SK-N-SH treated with all-trans-retinoic acid at 6 μM for 48 hours (cell line): ENCODE measurements at regions not wholly inside any gene's neighbourhood (a gene's known extent, or its start where the extent isn't known, plus 50 kb on each side); places are given as distances from the start of the nearest gene placed in this dataset.

ENCODE experiments used
- ARNTL ChIP-seq: fragments of 450-650 bp; formaldehyde crosslinking; IDR thresholded peaks from 2 replicates; pipeline ENCODE4 v1.5.0; 2020; ENCODE audit warnings: low read depth, mild to moderate bottlenecking, moderate library complexity, borderline replicate concordance
- BACH2 ChIP-seq: fragments of 250-450 bp; sonication (Bioruptor Pico); IDR thresholded peaks from 2 replicates; pipeline ENCODE4 v1.9.0; 2021; ENCODE audit warnings: mild to moderate bottlenecking, borderline replicate concordance
- ESRRG ChIP-seq: fragments of 250-450 bp; sonication (Bioruptor Pico); IDR thresholded peaks from 2 replicates; pipeline ENCODE4 v1.6.1; 2021; ENCODE audit warnings: mild to moderate bottlenecking
- OSR1 ChIP-seq: fragments of 250-450 bp; sonication (Bioruptor Pico); IDR thresholded peaks from 2 replicates; pipeline ENCODE4 v1.8.0; 2022; ENCODE audit warnings: moderate library complexity, mild to moderate bottlenecking, inconsistent platforms
- PATZ1 ChIP-seq: fragments of 250-450 bp; sonication (Bioruptor Pico); IDR thresholded peaks from 2 replicates; pipeline ENCODE4 v1.8.0; 2020; ENCODE audit warnings: mild to moderate bottlenecking, moderate library complexity, borderline replicate concordance
- PPARA ChIP-seq: fragments of 250-450 bp; sonication (Bioruptor Pico); IDR thresholded peaks from 2 replicates; pipeline ENCODE4 v1.5.0; 2020; ENCODE audit warnings: mild to moderate bottlenecking, borderline replicate concordance
- RARB ChIP-seq: fragments of 250-450 bp; sonication (Bioruptor Pico); IDR thresholded peaks from 2 replicates; pipeline ENCODE4 v1.8.0; 2021; ENCODE audit warnings: mild to moderate bottlenecking, moderate library complexity
- SNAI2 ChIP-seq: fragments of 250-450 bp; sonication (Bioruptor Pico); IDR thresholded peaks from 2 replicates; pipeline ENCODE4 v1.5.0; 2020; ENCODE audit warnings: mild to moderate bottlenecking, moderate library complexity
- ZFP30 ChIP-seq: fragments of 450-650 bp; formaldehyde crosslinking; IDR thresholded peaks from 2 replicates; pipeline ENCODE4 v1.5.0; 2022; ENCODE audit warnings: mild to moderate bottlenecking, moderate library complexity
- ZNF565 ChIP-seq: fragments of 450-650 bp; formaldehyde crosslinking; conservative IDR thresholded peaks from 2 replicates; pipeline ENCODE4 v1.5.0; 2020; ENCODE audit warnings: low read depth, mild to moderate bottlenecking, moderate library complexity
- TF ChIP-seq, protein P1 (sequence below): fragments of 250-450 bp; sonication (Bioruptor Pico); IDR thresholded peaks from 2 replicates; pipeline ENCODE4 v1.8.0; 2021; ENCODE audit warnings: low read depth, mild to moderate bottlenecking, moderate library complexity, borderline replicate concordance
- TF ChIP-seq, protein P2 (sequence below): fragments of 250-450 bp; sonication (Bioruptor Pico); IDR thresholded peaks from 2 replicates; pipeline ENCODE4 v1.5.1; 2021; ENCODE audit warnings: mild to moderate bottlenecking, moderate library complexity

DNA sequence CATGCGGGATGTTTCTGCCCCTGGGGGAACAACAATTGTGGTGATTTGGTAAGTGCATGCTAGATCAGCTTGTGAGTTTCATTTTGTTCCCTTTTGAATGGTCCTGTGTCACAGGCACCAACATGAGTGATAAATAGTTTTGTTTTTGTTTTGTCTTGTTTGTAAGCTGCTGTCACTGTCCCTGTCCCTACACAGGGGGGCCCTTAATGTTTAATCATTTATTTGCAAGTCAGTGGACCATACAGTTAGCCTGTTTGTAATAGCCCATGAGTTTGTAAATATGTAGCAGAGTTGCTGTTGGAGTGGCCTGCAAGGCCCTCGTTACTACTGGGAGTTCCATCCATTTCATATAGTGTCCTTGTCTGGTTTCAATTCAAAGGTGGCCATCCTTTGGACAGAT, 979.6 kb upstream of the SPRY2 start:
- no peak for TF ChIP-seq OSR1 (CRISPR knock-in tag)
- no peak for TF ChIP-seq RARB (CRISPR knock-in tag)
- no peak for TF ChIP-seq SNAI2 (CRISPR knock-in tag)
- no peak for TF ChIP-seq ZNF565 (CRISPR knock-in tag)
- no peak for TF ChIP-seq PATZ1 (CRISPR knock-in tag)
- TF ChIP-seq, protein P1, sequence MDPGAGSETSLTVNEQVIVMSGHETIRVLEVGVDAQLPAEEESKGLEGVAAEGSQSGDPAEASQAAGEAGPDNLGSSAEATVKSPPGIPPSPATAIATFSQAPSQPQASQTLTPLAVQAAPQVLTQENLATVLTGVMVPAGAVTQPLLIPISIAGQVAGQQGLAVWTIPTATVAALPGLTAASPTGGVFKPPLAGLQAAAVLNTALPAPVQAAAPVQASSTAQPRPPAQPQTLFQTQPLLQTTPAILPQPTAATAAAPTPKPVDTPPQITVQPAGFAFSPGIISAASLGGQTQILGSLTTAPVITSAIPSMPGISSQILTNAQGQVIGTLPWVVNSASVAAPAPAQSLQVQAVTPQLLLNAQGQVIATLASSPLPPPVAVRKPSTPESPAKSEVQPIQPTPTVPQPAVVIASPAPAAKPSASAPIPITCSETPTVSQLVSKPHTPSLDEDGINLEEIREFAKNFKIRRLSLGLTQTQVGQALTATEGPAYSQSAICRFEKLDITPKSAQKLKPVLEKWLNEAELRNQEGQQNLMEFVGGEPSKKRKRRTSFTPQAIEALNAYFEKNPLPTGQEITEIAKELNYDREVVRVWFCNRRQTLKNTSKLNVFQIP (CRISPR knock-in tag): no peak
- no peak for TF ChIP-seq ARNTL (CRISPR knock-in tag)
- TF ChIP-seq ZFP30: no peak
- no peak for TF ChIP-seq PPARA
- no peak for TF ChIP-seq ESRRG (CRISPR knock-in tag)
- TF ChIP-seq, protein P2, sequence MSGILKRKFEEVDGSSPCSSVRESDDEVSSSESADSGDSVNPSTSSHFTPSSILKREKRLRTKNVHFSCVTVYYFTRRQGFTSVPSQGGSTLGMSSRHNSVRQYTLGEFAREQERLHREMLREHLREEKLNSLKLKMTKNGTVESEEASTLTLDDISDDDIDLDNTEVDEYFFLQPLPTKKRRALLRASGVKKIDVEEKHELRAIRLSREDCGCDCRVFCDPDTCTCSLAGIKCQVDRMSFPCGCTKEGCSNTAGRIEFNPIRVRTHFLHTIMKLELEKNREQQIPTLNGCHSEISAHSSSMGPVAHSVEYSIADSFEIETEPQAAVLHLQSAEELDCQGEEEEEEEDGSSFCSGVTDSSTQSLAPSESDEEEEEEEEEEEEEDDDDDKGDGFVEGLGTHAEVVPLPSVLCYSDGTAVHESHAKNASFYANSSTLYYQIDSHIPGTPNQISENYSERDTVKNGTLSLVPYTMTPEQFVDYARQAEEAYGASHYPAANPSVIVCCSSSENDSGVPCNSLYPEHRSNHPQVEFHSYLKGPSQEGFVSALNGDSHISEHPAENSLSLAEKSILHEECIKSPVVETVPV (CRISPR knock-in tag): no peak
- no peak for TF ChIP-seq BACH2 (CRISPR knock-in tag)
